Peyer's patch (tissue), 4 donors: ENCODE measurements at regions not wholly inside any gene's neighbourhood (a gene's known extent, or its start where the extent isn't known, plus 50 kb on each side); places are given as distances from the start of the nearest gene placed in this dataset.

Experiments used
- POLR2A ChIP-seq, 2 donors: fragments of 450-650 bp; IDR thresholded peaks; one replicate each; pipeline ENCODE4 v1.5.1; 2017; ENCODE audit warnings: antibody characterized with exemption in 2 of 2, mild to moderate bottlenecking in 2 of 2, moderate library complexity in 2 of 2
- TF ChIP-seq, protein P1 (sequence below), 6 experiments: fragments of 450-650 bp in 4 of 6; fragments of 200-600 bp in 2 of 6; sonication (generic) in 1 of 6; IDR thresholded peaks; one replicate each; pipeline ENCODE4 v1.5.1; 2017 to 2019; ENCODE audit warnings: antibody characterized with exemption in 6 of 6, mild to moderate bottlenecking in 3 of 6, moderate library complexity in 1 of 6

DNA sequence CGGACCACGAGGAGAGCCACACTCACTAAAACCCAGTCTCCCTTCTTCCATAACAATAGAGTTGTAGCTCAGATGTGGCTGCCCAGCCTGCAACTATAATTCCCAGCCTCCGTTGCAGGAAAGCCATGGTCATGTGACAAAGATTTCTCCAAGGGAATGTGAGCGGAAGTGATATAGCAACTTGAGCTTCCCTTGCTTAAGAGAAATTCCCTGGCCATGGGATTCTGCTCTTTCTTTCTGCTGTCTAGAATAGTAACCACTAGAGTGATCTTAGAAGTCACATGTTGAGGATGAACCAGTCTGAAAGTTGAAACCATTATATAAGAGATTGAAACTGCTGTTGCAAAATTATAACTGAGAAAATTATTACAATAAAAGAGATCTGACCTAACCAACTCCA, 86.4 kb upstream of the MED14 start:
- TF ChIP-seq, protein P1, sequence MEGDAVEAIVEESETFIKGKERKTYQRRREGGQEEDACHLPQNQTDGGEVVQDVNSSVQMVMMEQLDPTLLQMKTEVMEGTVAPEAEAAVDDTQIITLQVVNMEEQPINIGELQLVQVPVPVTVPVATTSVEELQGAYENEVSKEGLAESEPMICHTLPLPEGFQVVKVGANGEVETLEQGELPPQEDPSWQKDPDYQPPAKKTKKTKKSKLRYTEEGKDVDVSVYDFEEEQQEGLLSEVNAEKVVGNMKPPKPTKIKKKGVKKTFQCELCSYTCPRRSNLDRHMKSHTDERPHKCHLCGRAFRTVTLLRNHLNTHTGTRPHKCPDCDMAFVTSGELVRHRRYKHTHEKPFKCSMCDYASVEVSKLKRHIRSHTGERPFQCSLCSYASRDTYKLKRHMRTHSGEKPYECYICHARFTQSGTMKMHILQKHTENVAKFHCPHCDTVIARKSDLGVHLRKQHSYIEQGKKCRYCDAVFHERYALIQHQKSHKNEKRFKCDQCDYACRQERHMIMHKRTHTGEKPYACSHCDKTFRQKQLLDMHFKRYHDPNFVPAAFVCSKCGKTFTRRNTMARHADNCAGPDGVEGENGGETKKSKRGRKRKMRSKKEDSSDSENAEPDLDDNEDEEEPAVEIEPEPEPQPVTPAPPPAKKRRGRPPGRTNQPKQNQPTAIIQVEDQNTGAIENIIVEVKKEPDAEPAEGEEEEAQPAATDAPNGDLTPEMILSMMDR (IDR thresholded peaks at IDR 0.05) = no peak
- TF ChIP-seq POLR2A (IDR thresholded peaks at IDR 0.05) = no peak
